ENCODE measurements at regions not wholly inside any gene's neighbourhood (a gene's known extent, or its start where the extent isn't known, plus 50 kb on each side); places are given as distances from the start of the nearest gene placed in this dataset.
"Not testable (repeated sequence)": the region's sequence is repeated elsewhere in the genome, so short reads cannot be mapped to it uniquely, and the experiment has no call there.

DNA sequence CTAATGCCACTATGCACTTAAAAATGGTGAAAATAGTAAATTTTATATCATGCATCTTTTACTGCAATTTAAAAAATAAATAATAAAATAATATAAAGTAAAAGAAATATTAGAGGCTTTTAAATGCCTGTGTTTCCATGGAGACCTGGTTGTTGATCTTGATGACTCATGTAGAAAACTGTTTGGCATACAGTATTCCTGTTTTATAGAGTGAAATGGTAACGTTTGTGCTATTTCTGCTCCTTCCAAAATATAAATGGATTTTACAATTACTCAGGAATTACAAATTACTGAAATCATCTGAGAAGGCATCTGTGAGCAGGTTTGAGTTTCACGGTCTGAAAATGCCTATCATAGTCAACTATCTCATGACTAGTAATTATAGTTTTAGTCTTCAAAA, 98.4 kb upstream of the USP25 start:
- TF ChIP-seq, protein P1, sequence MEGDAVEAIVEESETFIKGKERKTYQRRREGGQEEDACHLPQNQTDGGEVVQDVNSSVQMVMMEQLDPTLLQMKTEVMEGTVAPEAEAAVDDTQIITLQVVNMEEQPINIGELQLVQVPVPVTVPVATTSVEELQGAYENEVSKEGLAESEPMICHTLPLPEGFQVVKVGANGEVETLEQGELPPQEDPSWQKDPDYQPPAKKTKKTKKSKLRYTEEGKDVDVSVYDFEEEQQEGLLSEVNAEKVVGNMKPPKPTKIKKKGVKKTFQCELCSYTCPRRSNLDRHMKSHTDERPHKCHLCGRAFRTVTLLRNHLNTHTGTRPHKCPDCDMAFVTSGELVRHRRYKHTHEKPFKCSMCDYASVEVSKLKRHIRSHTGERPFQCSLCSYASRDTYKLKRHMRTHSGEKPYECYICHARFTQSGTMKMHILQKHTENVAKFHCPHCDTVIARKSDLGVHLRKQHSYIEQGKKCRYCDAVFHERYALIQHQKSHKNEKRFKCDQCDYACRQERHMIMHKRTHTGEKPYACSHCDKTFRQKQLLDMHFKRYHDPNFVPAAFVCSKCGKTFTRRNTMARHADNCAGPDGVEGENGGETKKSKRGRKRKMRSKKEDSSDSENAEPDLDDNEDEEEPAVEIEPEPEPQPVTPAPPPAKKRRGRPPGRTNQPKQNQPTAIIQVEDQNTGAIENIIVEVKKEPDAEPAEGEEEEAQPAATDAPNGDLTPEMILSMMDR (conservative IDR thresholded peaks at IDR 0.05; ENCODE audit: low read length): no peak
- no peak for TF ChIP-seq EZH2phosphoT487 (IDR thresholded peaks at IDR 0.05; ENCODE audit: borderline replicate concordance)

DNA sequence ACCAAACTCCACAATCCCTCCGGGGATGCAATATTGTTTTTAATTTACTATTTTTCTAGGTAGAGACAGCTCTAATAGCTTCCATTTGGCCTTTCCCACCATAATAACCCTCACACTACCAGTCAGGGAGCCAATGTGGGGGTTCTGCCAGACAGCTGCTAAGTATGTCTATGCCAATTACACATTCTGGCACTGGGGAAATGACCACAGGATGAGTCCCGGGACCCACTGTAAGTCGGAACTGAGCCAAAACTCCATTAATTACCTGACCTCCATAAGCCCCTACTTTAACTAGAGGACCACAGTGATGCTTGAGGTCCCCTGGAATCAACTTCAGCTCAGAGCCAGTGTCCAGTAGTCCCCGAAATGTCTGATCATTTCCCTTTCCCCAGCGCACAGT, 95.2 kb upstream of the USP25 start:
- not testable (repeated sequence) for H4K20me1 ChIP-seq (ENCODE audit: insufficient read depth, low read length, poor library complexity, severe bottlenecking); H3K4me3 ChIP-seq (ENCODE audit: low read length, poor library complexity, severe bottlenecking); H3K27me3 ChIP-seq (ENCODE audit: insufficient read depth, low read length, poor library complexity, severe bottlenecking); H3F3A ChIP-seq (ENCODE audit: low read depth); H3K9me3 ChIP-seq (ENCODE audit: insufficient read depth, low read depth, low read length); H3K9ac ChIP-seq (ENCODE audit: low read depth, low read length, poor library complexity, severe bottlenecking); H3K4me2 ChIP-seq (ENCODE audit: low read depth, low read length, poor library complexity, severe bottlenecking); H3K36me3 ChIP-seq (ENCODE audit: insufficient read depth, low read length); H3K79me2 ChIP-seq (ENCODE audit: insufficient read depth, low read length); H3K9me2 ChIP-seq (replicated peaks; ENCODE audit: low read depth, low read length); H3K4me1 ChIP-seq (ENCODE audit: insufficient read depth, low read length, poor library complexity, severe bottlenecking); H2AFZ ChIP-seq (ENCODE audit: low read length)

More for the DNA sequence above, 98.4 kb upstream of the USP25 start:
- no peaks in the 10 kb centered on the region for H3K27me3 ChIP-seq (ENCODE audit: insufficient read depth, low read length, poor library complexity, severe bottlenecking)
- no peak overlapping the region for H3K4me3 ChIP-seq (ENCODE audit: low read length, poor library complexity, severe bottlenecking)
- H3K9me2 ChIP-seq (replicated peaks; ENCODE audit: low read depth, low read length): no peaks in the 10 kb centered on the region
- no peak overlapping the region for H3K9ac ChIP-seq (ENCODE audit: low read depth, low read length, poor library complexity, severe bottlenecking)
- H4K20me1 ChIP-seq (ENCODE audit: insufficient read depth, low read length, poor library complexity, severe bottlenecking): no peaks in the 10 kb centered on the region
- H3K4me1 ChIP-seq (ENCODE audit: insufficient read depth, low read length, poor library complexity, severe bottlenecking): no peaks in the 10 kb centered on the region
- H3K36me3 ChIP-seq (ENCODE audit: insufficient read depth, low read length): no peaks in the 10 kb centered on the region
- H3K4me2 ChIP-seq (ENCODE audit: low read depth, low read length, poor library complexity, severe bottlenecking): no peak overlapping the region
- no peaks in the 10 kb centered on the region for H3K79me2 ChIP-seq (ENCODE audit: insufficient read depth, low read length)
- H3F3A ChIP-seq (ENCODE audit: low read depth): no peaks in the 10 kb centered on the region
- no peaks in the 10 kb centered on the region for H3K9me3 ChIP-seq (ENCODE audit: insufficient read depth, low read depth, low read length)
- no peak overlapping the region for H2AFZ ChIP-seq (ENCODE audit: low read length)

DNA sequence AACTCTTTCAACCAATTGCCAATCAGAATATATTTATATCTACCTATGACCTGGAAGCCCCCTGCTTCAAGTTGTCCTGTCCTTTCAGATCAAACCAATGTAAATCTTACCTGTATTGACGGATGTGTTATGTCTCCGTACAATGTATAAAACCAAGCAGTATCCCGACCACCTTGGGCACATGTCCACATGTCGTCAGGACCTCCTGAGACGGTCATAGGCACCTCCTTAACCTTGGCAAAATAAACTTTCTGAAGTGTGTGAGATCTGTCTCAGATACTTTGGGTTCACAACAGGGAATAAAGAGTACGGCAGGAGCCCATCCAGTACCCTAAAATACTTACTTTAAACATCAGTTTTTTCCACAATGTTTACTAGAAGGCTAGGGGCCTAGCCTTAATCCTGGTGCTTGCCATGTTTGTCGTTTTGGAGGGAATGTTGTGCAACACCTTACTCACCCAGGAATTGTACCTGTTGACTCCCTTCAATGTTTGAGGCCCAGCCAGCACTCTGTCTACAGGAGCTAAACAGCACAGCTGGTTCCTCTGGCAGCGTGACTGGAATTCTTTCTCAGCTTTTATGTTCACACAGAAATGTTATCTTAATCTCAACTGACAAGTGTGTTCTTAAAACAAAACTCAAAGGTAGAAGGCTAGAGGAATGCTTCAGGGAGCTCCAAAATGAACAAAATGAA, 90.8 kb upstream of the USP25 start:
- Histone ChIP-seq H3K9ac (ENCODE audit: low read depth, low read length, poor library complexity, severe bottlenecking) (no peak overlapping the region), H2AFZ (ENCODE audit: low read length) (0 out of 2 replicates have a peak overlapping the region, but pooled peaks have one; percentile 26), H3F3A (ENCODE audit: low read depth) (no peaks in the 10 kb centered on the region), H3K36me3 (ENCODE audit: insufficient read depth, low read length) (no peaks in the 10 kb centered on the region), H3K4me2 (ENCODE audit: low read depth, low read length, poor library complexity, severe bottlenecking) (no peak overlapping the region), H3K4me3 (ENCODE audit: low read length, poor library complexity, severe bottlenecking) (no peak overlapping the region), H3K9me2 (replicated peaks; ENCODE audit: low read depth, low read length) (no peaks in the 10 kb centered on the region), H3K9me3 (ENCODE audit: insufficient read depth, low read depth, low read length) (no peaks in the 10 kb centered on the region), H3K79me2 (ENCODE audit: insufficient read depth, low read length) (no peaks in the 10 kb centered on the region), H4K20me1 (ENCODE audit: insufficient read depth, low read length, poor library complexity, severe bottlenecking) (no peaks in the 10 kb centered on the region), H3K4me1 (ENCODE audit: insufficient read depth, low read length, poor library complexity, severe bottlenecking) (no peaks in the 10 kb centered on the region), H3K27me3 (ENCODE audit: insufficient read depth, low read length, poor library complexity, severe bottlenecking) (no peaks in the 10 kb centered on the region)
- no peak for TF ChIP-seq EZH2phosphoT487 (IDR thresholded peaks at IDR 0.05; ENCODE audit: borderline replicate concordance)
- TF ChIP-seq, protein P1 (conservative IDR thresholded peaks at IDR 0.05; ENCODE audit: low read length): no peak

DNA sequence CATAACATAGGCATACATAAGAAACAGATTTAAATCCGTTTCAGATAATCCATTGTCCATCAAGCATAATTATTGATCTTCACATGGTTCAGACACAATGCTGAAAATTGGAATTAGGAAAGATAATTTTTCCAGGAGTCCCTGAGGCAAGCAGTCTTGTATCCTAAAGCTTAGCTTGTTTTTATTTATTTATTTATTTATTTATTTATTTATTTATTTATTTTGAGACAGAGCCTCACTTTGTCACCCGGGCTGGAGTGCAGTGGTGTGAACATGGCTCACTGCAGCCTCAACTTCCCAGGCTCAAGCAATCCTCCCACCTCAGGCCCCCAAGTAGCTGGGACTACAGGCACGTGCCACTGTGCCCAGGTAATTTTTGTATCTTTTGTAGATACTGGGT, 89.7 kb upstream of the USP25 start:
- not testable (repeated sequence) for H3K9me3 ChIP-seq (ENCODE audit: insufficient read depth, low read depth, low read length); H2AFZ ChIP-seq (ENCODE audit: low read length); H3K79me2 ChIP-seq (ENCODE audit: insufficient read depth, low read length); H3K9ac ChIP-seq (ENCODE audit: low read depth, low read length, poor library complexity, severe bottlenecking); H3K9me2 ChIP-seq (replicated peaks; ENCODE audit: low read depth, low read length); H3K4me3 ChIP-seq (ENCODE audit: low read length, poor library complexity, severe bottlenecking); H3K4me1 ChIP-seq (ENCODE audit: insufficient read depth, low read length, poor library complexity, severe bottlenecking); H3F3A ChIP-seq (ENCODE audit: low read depth); H4K20me1 ChIP-seq (ENCODE audit: insufficient read depth, low read length, poor library complexity, severe bottlenecking); H3K36me3 ChIP-seq (ENCODE audit: insufficient read depth, low read length); H3K4me2 ChIP-seq (ENCODE audit: low read depth, low read length, poor library complexity, severe bottlenecking); H3K27me3 ChIP-seq (ENCODE audit: insufficient read depth, low read length, poor library complexity, severe bottlenecking)
